ENCODE measurements at regions not wholly inside any gene's neighbourhood (a gene's known extent, or its start where the extent isn't known, plus 50 kb on each side); places are given as distances from the start of the nearest gene placed in this dataset.

DNA sequence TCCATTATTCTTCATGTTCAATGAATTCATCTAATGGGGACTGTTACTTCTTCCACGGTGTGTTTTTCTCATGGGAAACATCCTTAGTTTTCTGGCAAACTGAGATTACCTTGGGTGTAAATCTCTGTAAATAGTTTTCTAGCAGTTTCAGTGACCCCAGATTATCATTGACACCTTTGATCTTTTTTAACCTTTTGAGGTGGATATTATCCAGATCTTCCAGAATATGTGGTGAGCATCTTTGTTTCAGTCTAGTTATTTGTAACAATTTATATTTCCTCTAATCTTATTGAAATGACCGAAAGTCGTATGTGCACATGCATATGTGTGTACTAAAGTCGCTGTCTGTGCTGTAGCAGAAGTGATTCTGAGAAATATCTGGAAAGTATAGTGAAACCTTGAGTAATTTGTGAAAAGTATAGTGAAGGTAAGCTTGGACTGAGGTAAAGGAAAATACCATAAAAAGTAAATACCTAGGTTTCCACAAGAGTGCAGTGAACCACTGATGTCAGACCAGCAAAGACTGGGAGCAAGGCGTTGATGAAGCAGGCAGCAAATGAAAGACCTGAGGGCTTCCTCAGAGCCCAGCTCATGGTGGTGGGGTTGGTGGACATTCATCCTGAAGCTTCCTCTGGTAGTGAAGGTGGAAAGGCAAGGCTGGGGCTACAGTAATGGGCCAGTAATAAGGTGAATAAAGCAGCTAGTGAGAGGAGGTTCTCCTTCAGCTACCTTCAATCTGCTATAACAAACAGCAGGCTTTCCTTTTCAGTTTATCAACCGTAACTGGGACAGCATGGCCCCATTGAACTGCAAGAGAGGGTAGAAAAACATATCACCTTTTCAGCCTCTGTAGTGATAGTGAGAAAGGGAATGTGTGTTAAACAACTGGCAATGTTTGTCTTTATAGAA, 480.2 kb upstream of the FBXO33 start:
- Mint-ChIP-seq H3K9me3 (ENCODE audit: low read depth) (no peaks in the 10 kb centered on the region), H3K27me3 (peaks cover 3% of the 10 kb centered on the region), H3K4me3 (no peak overlapping the region), H3K27ac (no peak overlapping the region), H3K36me3 (ENCODE audit: low read depth) (no peaks in the 10 kb centered on the region), H3K4me1 (peaks cover 3% of the 10 kb centered on the region)
- CTCF ChIA-PET: interaction anchor here (0.6 kb wide), 1 partner anchor 10 kb away, joined by 3 read pairs; no protein-coding TSS in a partner anchor
- DNase-seq: no peak
- intact Hi-C loops (cut with DNase I, micrococcal nuclease): no loop called here
- peak; percentile 44 for ATAC-seq
- POLR2A ChIA-PET: no interaction called here

DNA sequence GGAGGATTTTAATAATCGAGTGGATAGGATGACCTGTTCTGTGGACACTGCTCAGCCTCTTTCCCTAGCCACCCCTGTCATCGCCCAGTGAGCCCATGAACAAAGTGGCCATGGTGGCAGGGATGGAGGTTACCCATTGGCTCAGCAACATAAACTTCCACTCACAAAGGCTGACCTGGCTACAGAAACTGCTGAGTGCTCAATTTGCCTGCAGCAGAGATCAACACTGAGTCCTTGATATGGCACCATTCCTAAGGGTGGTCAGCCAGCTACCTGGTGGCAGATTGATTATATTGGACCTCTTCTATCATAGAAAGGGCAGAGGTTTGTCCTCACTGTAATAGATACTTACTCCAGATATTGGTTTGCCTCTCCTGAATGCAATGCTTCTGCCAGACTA, 465.4 kb upstream of the FBXO33 start:
- no peak overlapping the region for H3K27ac Mint-ChIP-seq
- DNase-seq (no peak), ATAC-seq (no peak)
- ChIA-PET CTCF (no interaction called here), POLR2A (no interaction called here)
- H3K4me1 Mint-ChIP-seq: no peaks in the 10 kb centered on the region
- peaks cover 8% of the 10 kb centered on the region for H3K9me3 Mint-ChIP-seq (ENCODE audit: low read depth)
- H3K36me3 Mint-ChIP-seq (ENCODE audit: low read depth): no peaks in the 10 kb centered on the region
- no peaks in the 10 kb centered on the region for H3K27me3 Mint-ChIP-seq
- intact Hi-C loops (cut with DNase I, micrococcal nuclease): no loop called here
- H3K4me3 Mint-ChIP-seq: no peak overlapping the region

- no peak for ATAC-seq
- no peak for DNase-seq
- CTCF ChIA-PET: interaction anchor here (0.9 kb wide), 1 partner anchor 31 kb away, joined by 3 read pairs; no protein-coding TSS in a partner anchor
- Mint-ChIP-seq H3K4me3 (no peak overlapping the region), H3K36me3 (ENCODE audit: low read depth) (peaks cover 1% of the 10 kb centered on the region), H3K4me1 (no peaks in the 10 kb centered on the region), H3K9me3 (ENCODE audit: low read depth) (peaks cover 14% of the 10 kb centered on the region), H3K27me3 (no peaks in the 10 kb centered on the region), H3K27ac (no peak overlapping the region)
- intact Hi-C loops (cut with DNase I, micrococcal nuclease): no loop called here
- POLR2A ChIA-PET: no interaction called here
Observed at GRCh38 chr14:39890026-39890425, 457.8 kb upstream of the FBXO33 start.

DNA sequence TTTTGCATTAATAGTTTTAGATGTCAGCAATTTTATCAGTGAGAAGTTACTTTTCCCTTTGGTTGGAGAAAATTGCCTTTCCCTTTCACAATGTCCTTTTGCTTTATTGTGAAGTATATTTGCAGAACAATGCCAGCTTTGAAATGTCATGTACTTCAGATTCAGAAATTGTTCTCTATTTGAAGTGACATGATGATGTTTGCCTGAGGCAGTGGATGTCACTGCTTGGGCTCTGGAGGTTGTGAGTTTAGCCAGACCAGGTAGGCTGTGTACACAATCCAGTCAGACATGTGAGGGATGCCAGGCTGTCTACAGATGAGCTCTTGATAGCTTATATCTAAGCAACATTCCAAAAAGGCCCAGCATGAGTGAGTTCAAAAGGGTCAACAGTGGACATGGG, 451.9 kb upstream of the FBXO33 start:
- Mint-ChIP-seq H3K9me3 (ENCODE audit: low read depth) (peaks cover 7% of the 10 kb centered on the region), H3K27ac (no peak overlapping the region), H3K4me1 (no peaks in the 10 kb centered on the region), H3K27me3 (no peaks in the 10 kb centered on the region), H3K36me3 (ENCODE audit: low read depth) (peaks cover 1% of the 10 kb centered on the region), H3K4me3 (no peak overlapping the region)
- POLR2A ChIA-PET: no interaction called here
- CTCF ChIA-PET: interaction anchor here (0.7 kb wide), 1 partner anchor 1596 kb away, joined by 4 read pairs; no protein-coding TSS in a partner anchor
- intact Hi-C loops (cut with DNase I, micrococcal nuclease): no loop called here
- ATAC-seq (no peak), DNase-seq (no peak)

DNA sequence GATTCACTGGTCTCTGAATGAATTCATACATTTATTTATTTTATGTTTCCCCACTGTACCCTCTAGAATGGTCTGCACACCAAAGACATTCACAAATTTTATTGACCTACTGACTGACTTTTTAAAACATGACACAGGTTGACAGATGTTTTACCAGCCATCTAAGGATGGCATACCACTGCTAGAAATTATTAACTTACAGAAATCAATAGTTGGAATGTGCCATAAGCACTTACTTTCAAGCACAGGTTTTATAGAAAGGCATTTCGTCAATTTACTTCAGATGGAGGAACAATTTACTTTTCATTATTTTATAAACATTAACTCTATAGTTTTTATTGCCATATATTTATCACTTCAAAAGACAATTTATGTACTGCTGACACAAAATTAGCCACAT, 448.7 kb upstream of the FBXO33 start:
- Mint-ChIP-seq H3K4me3 (no peak overlapping the region), H3K9me3 (ENCODE audit: low read depth) (no peaks in the 10 kb centered on the region), H3K4me1 (no peaks in the 10 kb centered on the region), H3K36me3 (ENCODE audit: low read depth) (no peaks in the 10 kb centered on the region), H3K27ac (no peak overlapping the region), H3K27me3 (no peaks in the 10 kb centered on the region)
- ATAC-seq (no peak), DNase-seq (no peak)
- intact Hi-C loops (cut with DNase I, micrococcal nuclease): no loop called here
- CTCF ChIA-PET: no interaction called here
- POLR2A ChIA-PET: no interaction called here

DNA sequence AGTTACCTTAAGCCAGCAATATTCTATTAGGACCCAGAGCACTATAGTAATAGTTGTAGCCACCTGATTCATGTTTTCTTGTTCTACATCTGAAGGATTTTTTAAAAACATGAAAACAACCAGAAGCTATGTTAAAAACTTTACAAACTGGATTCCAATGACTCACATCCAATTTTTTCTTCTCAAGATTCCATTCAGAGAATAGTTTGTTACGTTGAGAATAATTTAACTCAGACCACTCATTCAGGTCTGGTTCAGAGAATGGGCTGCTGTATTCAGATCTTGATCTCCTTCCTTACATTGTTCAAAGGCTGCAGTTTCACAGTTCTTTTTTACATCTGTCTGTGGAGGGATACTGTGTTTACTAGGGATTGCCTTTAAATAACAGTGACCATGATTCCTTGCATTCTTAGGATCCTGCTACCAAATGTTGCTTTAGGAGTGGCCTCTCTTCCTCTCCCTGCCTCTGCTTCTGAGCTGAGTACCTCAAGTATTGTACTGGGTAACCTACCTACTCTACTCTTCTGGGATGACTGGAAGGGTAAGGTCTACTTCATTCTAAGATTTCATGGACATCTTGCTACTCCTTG, 448.0 kb upstream of the FBXO33 start:
- CTCF ChIA-PET: no interaction called here
- DNase-seq: no peak
- Mint-ChIP-seq H3K36me3 (ENCODE audit: low read depth) (no peaks in the 10 kb centered on the region), H3K9me3 (ENCODE audit: low read depth) (no peaks in the 10 kb centered on the region), H3K27me3 (no peaks in the 10 kb centered on the region), H3K4me1 (no peaks in the 10 kb centered on the region), H3K4me3 (no peak overlapping the region), H3K27ac (no peak overlapping the region)
- intact Hi-C loops (cut with DNase I, micrococcal nuclease): no loop called here
- no peak for ATAC-seq
- POLR2A ChIA-PET: no interaction called here

- DNase-seq: no peak
- intact Hi-C loops (cut with DNase I, micrococcal nuclease): no loop called here
- CTCF ChIA-PET: interaction anchor here (0.7 kb wide), 1 partner anchor 17 kb away, joined by 3 read pairs; no protein-coding TSS in a partner anchor
- H3K9me3 Mint-ChIP-seq (ENCODE audit: low read depth): no peaks in the 10 kb centered on the region
- ATAC-seq: no peak
- no peak overlapping the region for H3K27ac Mint-ChIP-seq
- H3K36me3 Mint-ChIP-seq (ENCODE audit: low read depth): no peaks in the 10 kb centered on the region
- H3K4me3 Mint-ChIP-seq: no peak overlapping the region
- POLR2A ChIA-PET: no interaction called here
- no peaks in the 10 kb centered on the region for H3K27me3 Mint-ChIP-seq
- H3K4me1 Mint-ChIP-seq: no peaks in the 10 kb centered on the region
Observed at GRCh38 chr14:39877577-39878190, 445.5 kb upstream of the FBXO33 start.

DNA sequence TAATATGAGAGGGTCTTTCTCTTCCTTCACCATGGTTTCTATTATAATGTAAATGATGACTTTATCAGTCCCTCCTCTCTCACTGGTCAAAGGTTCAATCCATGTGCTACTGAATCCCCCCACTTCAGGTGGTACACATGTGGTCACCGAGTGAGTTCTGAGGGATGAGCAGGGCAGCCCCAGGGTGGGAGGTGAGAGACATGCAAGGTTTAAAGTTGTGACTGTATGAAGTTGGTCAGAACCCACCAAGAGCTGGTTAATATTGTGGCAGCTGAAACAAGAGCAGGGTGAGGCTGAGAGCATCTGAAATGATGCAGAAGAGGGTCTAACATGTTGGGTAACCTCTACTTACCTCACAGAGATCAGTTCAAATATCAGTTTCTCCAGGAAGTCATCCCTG, 444.7 kb upstream of the FBXO33 start:
- H3K36me3 Mint-ChIP-seq (ENCODE audit: low read depth): no peaks in the 10 kb centered on the region
- DNase-seq (no peak), ATAC-seq (no peak)
- ChIA-PET POLR2A (no interaction called here), CTCF (no interaction called here)
- H3K4me3 Mint-ChIP-seq: no peak overlapping the region
- H3K27ac Mint-ChIP-seq: no peak overlapping the region
- H3K4me1 Mint-ChIP-seq: no peaks in the 10 kb centered on the region
- no peaks in the 10 kb centered on the region for H3K9me3 Mint-ChIP-seq (ENCODE audit: low read depth)
- intact Hi-C loops (cut with DNase I, micrococcal nuclease): no loop called here
- no peaks in the 10 kb centered on the region for H3K27me3 Mint-ChIP-seq

DNA sequence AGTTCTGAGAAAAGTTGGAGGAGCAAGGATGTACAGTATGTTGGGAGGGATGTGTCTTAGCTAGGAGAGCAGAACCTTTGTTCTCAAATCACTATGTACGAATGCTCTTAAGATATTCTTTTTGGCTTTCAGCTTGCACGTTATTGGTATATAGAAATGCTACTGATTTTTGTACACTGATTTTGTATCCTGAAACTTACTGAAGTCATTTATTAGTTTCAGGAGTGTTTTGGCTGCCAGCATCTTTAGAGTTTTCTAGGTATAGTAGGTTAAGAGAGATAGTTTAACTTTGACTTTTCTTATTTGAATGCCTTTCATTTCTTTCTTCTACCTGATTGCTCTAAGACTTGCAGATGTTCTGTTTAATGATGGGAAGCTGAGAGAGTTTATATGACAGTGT, 442.8 kb upstream of the FBXO33 start:
- Mint-ChIP-seq H3K27me3 (no peaks in the 10 kb centered on the region), H3K9me3 (ENCODE audit: low read depth) (no peaks in the 10 kb centered on the region), H3K4me3 (no peak overlapping the region), H3K4me1 (no peaks in the 10 kb centered on the region), H3K27ac (no peak overlapping the region), H3K36me3 (ENCODE audit: low read depth) (no peaks in the 10 kb centered on the region)
- intact Hi-C loops (cut with DNase I, micrococcal nuclease): no loop called here
- POLR2A ChIA-PET: no interaction called here
- ATAC-seq (no peak), DNase-seq (no peak)
- CTCF ChIA-PET: no interaction called here

DNA sequence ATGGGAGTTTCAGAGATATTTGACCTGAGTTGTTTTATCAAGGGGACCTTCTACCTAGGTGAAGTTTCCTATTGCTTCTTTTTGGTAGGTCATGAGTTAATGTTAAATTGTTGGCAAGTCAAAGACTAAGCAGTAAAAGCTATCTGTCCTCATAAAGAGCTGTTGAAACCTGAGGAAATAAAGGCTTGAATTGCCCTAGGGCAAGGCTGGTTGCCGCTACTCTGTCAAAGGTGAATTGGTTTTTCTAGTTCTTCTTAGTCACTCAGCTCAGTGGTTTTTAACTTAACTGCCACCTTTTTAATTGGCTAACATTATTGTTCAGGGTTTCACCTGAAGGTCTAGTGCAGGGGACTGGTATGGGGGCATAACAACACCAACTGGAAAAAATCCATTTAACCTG, 441.6 kb upstream of the FBXO33 start:
- intact Hi-C loops (cut with DNase I, micrococcal nuclease): no loop called here
- H3K4me3 Mint-ChIP-seq: no peak overlapping the region
- no peak overlapping the region for H3K27ac Mint-ChIP-seq
- H3K36me3 Mint-ChIP-seq (ENCODE audit: low read depth): no peaks in the 10 kb centered on the region
- no peak for DNase-seq
- no peak for ATAC-seq
- H3K9me3 Mint-ChIP-seq (ENCODE audit: low read depth): no peaks in the 10 kb centered on the region
- ChIA-PET CTCF (no interaction called here), POLR2A (no interaction called here)
- no peaks in the 10 kb centered on the region for H3K27me3 Mint-ChIP-seq
- no peaks in the 10 kb centered on the region for H3K4me1 Mint-ChIP-seq

DNA sequence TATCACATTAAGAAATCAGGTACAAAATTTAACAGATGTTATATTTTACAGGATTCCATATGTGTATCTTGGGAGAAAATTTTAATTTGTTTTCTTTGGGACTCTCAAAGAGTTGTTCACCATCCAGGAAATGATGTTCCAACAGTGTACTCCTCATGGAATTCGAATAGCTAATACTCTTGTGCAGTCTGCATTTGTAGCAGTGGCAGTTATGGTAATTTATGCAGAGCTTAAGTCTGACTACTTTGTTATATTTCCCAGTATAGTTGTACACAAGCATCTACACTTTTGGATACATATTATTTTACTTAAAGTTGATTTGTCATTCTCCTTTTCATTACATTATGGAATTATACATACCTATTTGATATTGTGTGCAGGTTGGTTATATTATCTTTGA, 436.7 kb upstream of the FBXO33 start:
- intact Hi-C loops (cut with DNase I, micrococcal nuclease): no loop called here
- POLR2A ChIA-PET: no interaction called here
- no peak for ATAC-seq
- no peak for DNase-seq
- H3K4me3 Mint-ChIP-seq: no peak overlapping the region
- CTCF ChIA-PET: no interaction called here
- no peaks in the 10 kb centered on the region for H3K4me1 Mint-ChIP-seq
- no peak overlapping the region for H3K27ac Mint-ChIP-seq
- H3K36me3 Mint-ChIP-seq (ENCODE audit: low read depth): no peaks in the 10 kb centered on the region
- H3K27me3 Mint-ChIP-seq: no peaks in the 10 kb centered on the region
- H3K9me3 Mint-ChIP-seq (ENCODE audit: low read depth): no peaks in the 10 kb centered on the region

DNA sequence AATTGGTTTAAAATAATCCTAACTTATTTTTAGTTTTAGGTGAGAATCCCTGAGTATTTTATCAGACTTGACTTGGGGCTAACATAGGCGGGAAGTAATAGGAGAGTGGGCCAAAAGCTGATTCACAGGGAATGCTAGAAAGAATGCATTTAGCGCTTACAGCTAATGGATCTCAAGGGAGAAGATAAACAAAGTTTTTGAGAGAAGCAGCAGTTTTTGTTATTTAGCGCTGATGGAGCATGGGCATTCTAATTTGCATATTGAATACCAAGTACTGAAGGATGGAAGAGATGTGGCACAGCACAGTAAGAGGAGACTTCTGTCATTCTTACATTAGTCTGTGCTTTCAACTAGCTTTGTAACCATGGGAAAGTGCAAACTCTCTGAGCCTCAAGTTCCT, 436.0 kb upstream of the FBXO33 start:
- ChIA-PET CTCF (no interaction called here), POLR2A (no interaction called here)
- Mint-ChIP-seq H3K27me3 (no peaks in the 10 kb centered on the region), H3K4me1 (no peaks in the 10 kb centered on the region), H3K4me3 (no peak overlapping the region), H3K27ac (no peak overlapping the region), H3K36me3 (ENCODE audit: low read depth) (no peaks in the 10 kb centered on the region), H3K9me3 (ENCODE audit: low read depth) (no peaks in the 10 kb centered on the region)
- DNase-seq (no peak), ATAC-seq (no peak)
- intact Hi-C loops (cut with DNase I, micrococcal nuclease): no loop called here
